ENCODE measurements at regions not wholly inside any gene's neighbourhood (a gene's known extent, or its start where the extent isn't known, plus 50 kb on each side); places are given as distances from the start of the nearest gene placed in this dataset.

- H3K9ac ChIP-seq (ENCODE audit: low read length) = no peak overlapping the region
- no peak overlapping the region for H3K4me2 ChIP-seq (ENCODE audit: low read length)
- H3K4me1 ChIP-seq (ENCODE audit: control insufficient read depth in 1 of 2, insufficient read depth in 2 of 2, low read length in 2 of 2) = no peaks in the 10 kb centered on the region
- no peaks in the 10 kb centered on the region for H3K27me3 ChIP-seq (ENCODE audit: insufficient read depth, low read length)
- H3K9me2 ChIP-seq (ENCODE audit: insufficient read depth) = no peaks in the 10 kb centered on the region
- CTCF ChIA-PET = no interaction called here
- no peak overlapping the region for H3K27ac ChIP-seq (ENCODE audit: low read depth, low read length)
- ATAC-seq = no peak
- no peaks in the 10 kb centered on the region for H3K36me3 ChIP-seq (ENCODE audit: control insufficient read depth in 1 of 2, insufficient read depth in 2 of 2, low read length in 2 of 2)
- H4K20me1 ChIP-seq (ENCODE audit: insufficient read depth) = no peaks in the 10 kb centered on the region
- H2AFZ ChIP-seq (ENCODE audit: low read depth, low read length, poor library complexity, severe bottlenecking) = no peak overlapping the region
- POLR2A ChIA-PET = no interaction called here
- no peaks in the 10 kb centered on the region for H3K79me2 ChIP-seq (ENCODE audit: insufficient read depth, low read length)
- no peak overlapping the region for H3K4me3 ChIP-seq (replicated peaks in 1 of 2; ENCODE audit: low read depth in 1 of 2, low read length in 2 of 2)
- intact Hi-C loops (cut with micrococcal nuclease) = no loop called here
- RAD21 ChIA-PET (ENCODE audit: low non-redundant PET in 1 of 2, low total read pairs in 2 of 2, uncharacterized antibody in 2 of 2, unreplicated experiment in 2 of 2) = no interaction called here
- BruUV-seq (replicated peaks) = no TSS peak
- TF ChIP-seq POLR2AphosphoS5 (IDR thresholded peaks at IDR 0.05; ENCODE audit: low read depth, low read length) (no peak), CEBPB (IDR thresholded peaks at IDR 0.05; ENCODE audit: low read depth) (no peak), REST (IDR thresholded peaks at IDR 0.05; ENCODE audit: low read depth) (no peak), EZH2phosphoT487 (IDR thresholded peaks at IDR 0.05; ENCODE audit: borderline replicate concordance) (no peak), ELF1 (IDR thresholded peaks at IDR 0.05; ENCODE audit: borderline replicate concordance, low read depth) (no peak), EGR1 (IDR thresholded peaks at IDR 0.05; ENCODE audit: low read depth) (no peak), ZFX (IDR thresholded peaks at IDR 0.05) (no peak), ZNF274 (IDR thresholded peaks at IDR 0.05; ENCODE audit: low read depth, low read length) (no peak), CTCF (IDR thresholded peaks at IDR 0.05 in 2 of 3, conservative IDR thresholded peaks at IDR 0.05 in 1 of 3; ENCODE audit: borderline replicate concordance in 1 of 3, insufficient read depth in 1 of 3, low read depth in 2 of 3, low read length in 2 of 3) (no peak), CBX3 (IDR thresholded peaks at IDR 0.05; ENCODE audit: low read depth) (no peak), RAD21 (IDR thresholded peaks at IDR 0.05; ENCODE audit: low read depth) (no peak), SP1 (IDR thresholded peaks at IDR 0.05; ENCODE audit: low read depth) (no peak)
- H3K9me3 ChIP-seq (ENCODE audit: control insufficient read depth in 1 of 2, insufficient read depth in 1 of 2, low read depth in 1 of 2, low read length in 2 of 2) = no peaks in the 10 kb centered on the region
- DNase-seq (ENCODE audit: low read depth, low spot score) = no peak
Observed at GRCh38 chr6:126440923-126441322, 101.0 kb downstream of the CENPW start.
